K562 (cell line): ENCODE measurements at regions not wholly inside any gene's neighbourhood (a gene's known extent, or its start where the extent isn't known, plus 50 kb on each side); places are given as distances from the start of the nearest gene placed in this dataset.
"Not testable (repeated sequence)": the region's sequence is repeated elsewhere in the genome, so short reads cannot be mapped to it uniquely, and the experiment has no call there.

ENCODE experiments used
- ATAC-seq: fragments of 200-7000 bp; cut with Tn5 transposase; 3 replicates; pipeline ENCODE4 v1.9.1; 2020; ENCODE audit warnings: moderate library complexity
- BruUV-seq: library from RNA; stranded (reverse); fragments of 400-500 nt; replicated peaks from 2 replicates; lab custom pipeline; 2021; lab: Mats Ljungman, UMichigan
- CTCF ChIA-PET: fragments of 300-600 bp; formaldehyde crosslinking; extraction: SDS; loops from one replicate; lab custom pipeline; 2021; ENCODE audit warnings: low intra/inter-chr PET ratio; lab: Yijun Ruan, JAX
- POLR2A ChIA-PET: fragments of 300-600, 350-650 bp; sonication (Branson Sonifier 250); formaldehyde crosslinking; extraction: SDS; loops from one replicate; lab custom pipeline; 2021; ENCODE audit warnings: antibody characterized with exemption, inconsistent platforms; lab: Yijun Ruan, JAX
- DNase-seq, 4 experiments: peaks; one replicate each; pipeline versions ENCODE4 v3.0.0 to v3.0.0-alpha.2; 2011 to 2018; ENCODE audit warnings: low spot score in 3 of 4, mixed read lengths in 3 of 4; ENCODE audit errors: extremely low read depth in 1 of 4
- FAIRE-seq: peaks from 2 replicates; lab custom pipeline; 2011; peaks lifted over from hg19 to GRCh38; lab: Jason Lieb, UNC
- H2AFZ ChIP-seq: 2 replicates; pipeline ENCODE4 v1.6.0; 2011; ENCODE audit warnings: low read depth, low read length, control low read depth, inconsistent platforms
- H3K27ac ChIP-seq: fragments of 200-600 bp; 3 replicates; pipeline ENCODE4 v1.8.0; 2011; ENCODE audit warnings: low read depth, mild to moderate bottlenecking, control low read depth, inconsistent platforms, low read length, moderate library complexity, mixed read lengths; ENCODE audit errors: extremely low read depth
- H3K27me3 ChIP-seq, 2 experiments: fragments of 300-600 bp in 1 of 2; 2 replicates in 1 of 2; 3 replicates in 1 of 2; pipeline versions ENCODE4 v1.6.0 to v1.8.0; 2011; ENCODE audit warnings: inconsistent platforms in 2 of 2, low read length in 2 of 2, mild to moderate bottlenecking in 1 of 2, mixed read lengths in 1 of 2, moderate library complexity in 1 of 2; ENCODE audit not compliant: control insufficient read depth in 2 of 2, insufficient read depth in 2 of 2
- H3K36me3 ChIP-seq: fragments of 300-600 bp; 3 replicates; pipeline ENCODE4 v1.8.0; 2011; ENCODE audit warnings: mild to moderate bottlenecking, low read length, inconsistent platforms; ENCODE audit not compliant: control insufficient read depth, insufficient read depth
- H3K4me1 ChIP-seq, 2 experiments: fragments of 200-600 bp in 1 of 2; replicated peaks in 1 of 2; 2 replicates in 1 of 2; 3 replicates in 1 of 2; pipeline versions ENCODE4 v1.5.1 to v1.8.0; 2011; ENCODE audit warnings: inconsistent platforms in 2 of 2, low read length in 2 of 2, mild to moderate bottlenecking in 1 of 2, mixed read lengths in 1 of 2, moderate library complexity in 1 of 2; ENCODE audit not compliant: control insufficient read depth in 2 of 2, insufficient read depth in 2 of 2
- H3K4me2 ChIP-seq: 2 replicates; pipeline ENCODE4 v1.6.1; 2011; ENCODE audit warnings: low read length, control low read depth, inconsistent platforms, mixed read lengths; ENCODE audit not compliant: insufficient read depth
- H3K4me3 ChIP-seq: fragments of 200-600 bp; sonication (generic), shearing (Covaris generic); 2 replicates; pipeline ENCODE4 v1.5.1; 2016; ENCODE audit warnings: control low read depth, inconsistent platforms
- H3K79me2 ChIP-seq: fragments of 200-600 bp; 3 replicates; pipeline ENCODE4 v1.8.0; 2011; ENCODE audit warnings: low read length, inconsistent platforms; ENCODE audit not compliant: control insufficient read depth, insufficient read depth
- H3K9ac ChIP-seq, 2 experiments: 2 replicates each; pipeline versions ENCODE4 v1.6.0 to v1.6.1; 2011; ENCODE audit warnings: low read depth in 2 of 2, low read length in 2 of 2, control low read depth in 1 of 2, inconsistent platforms in 1 of 2, mild to moderate bottlenecking in 1 of 2, mixed read lengths in 1 of 2; ENCODE audit not compliant: insufficient read depth in 1 of 2
- H3K9me1 ChIP-seq: one replicate; pipeline ENCODE4 v1.6.0; 2011; ENCODE audit warnings: inconsistent platforms, mild to moderate bottlenecking, low read length, moderate library complexity; ENCODE audit not compliant: control insufficient read depth, insufficient read depth
- H3K9me3 ChIP-seq: replicated peaks from 2 replicates; pipeline ENCODE4 v1.5.1; 2011; ENCODE audit warnings: low read depth, low read length, inconsistent platforms; ENCODE audit not compliant: control insufficient read depth, insufficient read depth
- H4K20me1 ChIP-seq: replicated peaks from 2 replicates; pipeline ENCODE4 v1.6.1; 2011; ENCODE audit warnings: low read length, inconsistent platforms, mixed read lengths; ENCODE audit not compliant: control insufficient read depth, insufficient read depth
- CBX1 ChIP-seq: sonication (generic); IDR thresholded peaks from 2 replicates; pipeline ENCODE4 v1.6.1; 2016; ENCODE audit warnings: antibody characterized with exemption, low read depth, mild to moderate bottlenecking
- CEBPB ChIP-seq: fragments of 450-650 bp; IDR thresholded peaks from 2 replicates; pipeline ENCODE4 v1.6.1; 2016; ENCODE audit warnings: missing genetic modification characterization, missing compliant biosample characterization
- HDAC1 ChIP-seq, 2 experiments: fragments of 450-650 bp; IDR thresholded peaks; 2 replicates each; pipeline ENCODE4 v1.6.1; 2016 to 2017; ENCODE audit warnings: inconsistent platforms in 1 of 2, mild to moderate bottlenecking in 1 of 2, moderate library complexity in 1 of 2
- MITF ChIP-seq: IDR thresholded peaks from 2 replicates; pipeline ENCODE4 v1.6.1; 2014; ENCODE audit warnings: antibody characterized with exemption
- NEUROD1 ChIP-seq: fragments of 150-350 bp; IDR thresholded peaks from 2 replicates; pipeline ENCODE4 v1.6.1; 2014; ENCODE audit warnings: borderline replicate concordance, low read length, low read depth; ENCODE audit not compliant: partially characterized antibody
- PTRF ChIP-seq: fragments of 450-650 bp; IDR thresholded peaks from 2 replicates; pipeline ENCODE4 v1.6.1; 2016; ENCODE audit warnings: mild to moderate bottlenecking, missing genetic modification characterization, missing compliant biosample characterization
- SMARCB1 ChIP-seq: IDR thresholded peaks from 2 replicates; pipeline ENCODE4 v1.6.1; 2011; ENCODE audit warnings: improper control_type of control experiment, low read depth; ENCODE audit not compliant: insufficient read length
- STAT5A ChIP-seq: IDR thresholded peaks from 2 replicates; pipeline ENCODE4 v1.6.1; 2012; ENCODE audit warnings: low read length, inconsistent platforms, borderline replicate concordance
- TRIM24 ChIP-seq, 2 experiments: fragments of 450-650 bp; IDR thresholded peaks; 2 replicates each; pipeline ENCODE4 v1.6.1; 2016
- ZBTB5 ChIP-seq: fragments of 450-650 bp; IDR thresholded peaks from 2 replicates; pipeline ENCODE4 v1.6.1; 2017; ENCODE audit warnings: antibody characterized with exemption
- ZNF316 ChIP-seq: fragments of 450-650 bp; IDR thresholded peaks from 2 replicates; pipeline ENCODE4 v1.6.1; 2016
- ZNF77 ChIP-seq: fragments of 250-450 bp; sonication (Bioruptor Pico); IDR thresholded peaks from 2 replicates; pipeline ENCODE4 v1.5.0; 2020
- WGBS: fragments of 100-300 bp; shearing (Covaris generic); methylation state at CpG from one replicate; pipeline ENCODE4 v1.1.6; 2016; ENCODE audit warnings: low coverage, mixed read lengths; ENCODE audit not compliant: insufficient coverage; ENCODE audit errors: missing lambda C conversion rate; 5-methylcytosine and 5-hydroxymethylcytosine counted together
- in situ Hi-C: fragments of 300-500 bp; cut with MboI; formaldehyde crosslinking; loops from 4 replicates; pipeline ENCODE4 v1.15.0; 2018; ENCODE audit warnings: inconsistent platforms, mixed read lengths
- intact Hi-C: fragments of 100-400 bp; cut with micrococcal nuclease; formaldehyde crosslinking; loops from 2 replicates; pipeline ENCODE4 v1.14.2; 2022

GRCh38 chr4:13922873-13923645 lies 295.5 kb upstream of the BOD1L1 start:
- H3K4me1 ChIP-seq = no peaks in the 10 kb centered on the region
- CTCF ChIA-PET = no interaction called here
- H4K20me1 ChIP-seq = no peaks in the 10 kb centered on the region
- DNase-seq (no peak), ATAC-seq (no peak), FAIRE-seq (no peak)
- H3K4me2 ChIP-seq = no peak overlapping the region
- POLR2A ChIA-PET = no interaction called here
- no peak for TF ChIP-seq ZNF316
- no peak for TF ChIP-seq CEBPB (tag)
- TF ChIP-seq NEUROD1 = no peak
- no peak for TF ChIP-seq ZBTB5
- no peak for TF ChIP-seq PTRF (tag)
- no peak for TF ChIP-seq SMARCB1
- TF ChIP-seq MITF = no peak
- TF ChIP-seq ZNF77 = no peak
- no peak for TF ChIP-seq STAT5A
- no peak for TF ChIP-seq CBX1
- no peak for TF ChIP-seq HDAC1 (IDR thresholded peaks at IDR 0.05)
- TF ChIP-seq TRIM24 (IDR thresholded peaks at IDR 0.05) = no peak
- intact Hi-C loops (no loop called here), in situ Hi-C loops (no loop called here)
- H3K9ac ChIP-seq = no peak overlapping the region
- WGBS = 2% methylated on average over 4 of the region's 4 CpGs
- no peak overlapping the region for H2AFZ ChIP-seq
- BruUV-seq = no TSS peak
- H3K27me3 ChIP-seq = no peaks in the 10 kb centered on the region
- no peak overlapping the region for H3K27ac ChIP-seq
- H3K79me2 ChIP-seq = no peaks in the 10 kb centered on the region
- no peaks in the 10 kb centered on the region for H3K9me1 ChIP-seq
- no peaks in the 10 kb centered on the region for H3K9me3 ChIP-seq
- H3K36me3 ChIP-seq = no peaks in the 10 kb centered on the region
- H3K4me3 ChIP-seq = no peak overlapping the region

- FAIRE-seq, intact Hi-C loops: not testable (repeated sequence)
These were observed 297.4 kb upstream of the BOD1L1 start for GRCh38 chr4:13924900-13925299.

More at GRCh38 chr4:13924900-13925299, 297.4 kb upstream of the BOD1L1 start:
- H2AFZ ChIP-seq, BruUV-seq, H3K9me1 ChIP-seq, ATAC-seq, CTCF ChIA-PET, H3K4me3 ChIP-seq, H4K20me1 ChIP-seq, POLR2A ChIA-PET, in situ Hi-C loops, H3K9me3 ChIP-seq, H3K9ac ChIP-seq, H3K27ac ChIP-seq, H3K79me2 ChIP-seq, DNase-seq, H3K4me1 ChIP-seq, H3K27me3 ChIP-seq, H3K4me2 ChIP-seq, H3K36me3 ChIP-seq: not testable (repeated sequence)
- WGBS = no CpG with 5 or more reads among the region's 1 CpG
